ENCODE measurements at regions not wholly inside any gene's neighbourhood (a gene's known extent, or its start where the extent isn't known, plus 50 kb on each side); places are given as distances from the start of the nearest gene placed in this dataset.

DNA sequence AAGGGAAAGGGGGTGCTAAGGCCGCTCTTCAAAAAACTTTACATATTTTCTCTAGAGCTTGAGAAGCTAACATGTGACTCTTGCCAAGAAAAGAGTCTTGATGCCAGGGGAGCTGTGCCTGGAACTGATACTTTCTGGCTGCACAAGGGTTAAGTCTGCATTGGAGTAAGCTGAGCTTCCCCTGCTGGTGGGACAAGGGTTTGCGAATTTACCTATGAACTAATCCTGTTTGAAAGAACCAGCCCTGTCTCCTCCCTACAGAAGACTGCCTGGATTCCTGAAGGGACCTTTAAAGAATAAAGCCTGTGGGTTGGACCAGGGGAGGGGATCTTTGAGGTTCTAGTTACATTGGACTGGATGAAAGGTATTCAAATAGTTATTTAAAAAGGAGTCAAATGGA is 58.3 kb upstream of the EPHA3 start:
- intact Hi-C loops (cut with DNase I): no loop called here
- DNase-seq (no peak), ATAC-seq (no peak)

DNA sequence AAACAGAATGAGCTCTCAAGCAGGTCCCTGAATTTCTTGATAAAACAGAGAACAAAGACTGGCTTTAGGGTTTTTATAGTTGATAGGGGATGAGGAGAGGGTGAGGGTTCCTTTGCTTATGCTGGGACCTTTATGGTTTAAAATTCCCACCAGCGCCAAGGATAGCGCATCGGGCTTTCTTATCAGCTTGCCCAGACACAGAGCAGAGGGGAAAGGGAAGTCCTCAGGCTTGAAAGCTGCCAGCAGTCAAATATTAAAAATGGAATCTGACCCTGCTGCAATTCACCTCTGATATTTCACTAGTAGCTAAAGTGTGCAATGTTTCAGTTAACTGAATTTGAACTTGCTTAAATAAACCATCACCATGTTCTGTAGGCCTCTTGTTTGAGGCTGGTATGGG is 55.0 kb upstream of the EPHA3 start:
- DNase-seq: no peak
- ATAC-seq: no peak
- intact Hi-C loops (cut with DNase I): no loop called here

DNA sequence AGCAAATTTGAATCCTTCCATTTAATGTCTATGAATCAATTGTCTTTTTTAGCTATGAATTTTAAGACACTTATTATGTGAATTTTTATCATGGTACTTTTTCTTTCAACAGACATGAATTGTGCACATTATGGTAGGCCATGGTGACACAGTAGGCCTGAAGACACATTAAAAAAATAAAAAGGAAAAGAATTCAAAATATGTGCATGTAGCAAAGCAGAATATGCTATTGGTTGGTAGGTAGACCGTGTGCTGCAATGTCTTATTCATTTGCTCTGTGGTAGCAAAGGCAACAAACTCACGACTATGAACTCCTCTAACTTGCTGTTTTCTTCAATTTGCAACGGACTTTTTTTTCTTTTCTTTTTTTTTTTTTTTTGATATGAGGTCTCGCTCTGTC is 50.0 kb upstream of the EPHA3 start:
- DNase-seq: no peak
- intact Hi-C loops (cut with DNase I): no loop called here
- no peak for ATAC-seq

Data from left cardiac atrium (tissue), 4 donors.